Neural cell (in vitro differentiated cells): ENCODE measurements at regions not wholly inside any gene's neighbourhood (a gene's known extent, or its start where the extent isn't known, plus 50 kb on each side); places are given as distances from the start of the nearest gene placed in this dataset.

Experiments used
- H2AFZ ChIP-seq: fragments of 200-600, 300-800 bp; sonication (generic), shearing (Covaris generic); 2 replicates; pipeline ENCODE4 v1.6.0; 2014; ENCODE audit warnings: low read depth, mild to moderate bottlenecking, antibody characterized with exemption, low read length, moderate library complexity
- H3F3A ChIP-seq: fragments of 200-600 bp; shearing (Covaris generic); 2 replicates; pipeline ENCODE4 v1.6.1; 2016; ENCODE audit warnings: mild to moderate bottlenecking, moderate library complexity, mixed read lengths, antibody characterized with exemption, low read length; ENCODE audit not compliant: insufficient read depth, poor library complexity, severe bottlenecking
- H3K27ac ChIP-seq: fragments of 200-600, 300-800 bp; sonication (generic), shearing (Covaris generic); 2 replicates; pipeline ENCODE4 v1.5.1; 2014; ENCODE audit warnings: mild to moderate bottlenecking, low read length, moderate library complexity
- H3K27me3 ChIP-seq: fragments of 300-800, 200-600 bp; sonication (generic), shearing (Covaris generic); 2 replicates; pipeline ENCODE4 v1.6.0; 2014; ENCODE audit warnings: mild to moderate bottlenecking, low read depth, low read length, moderate library complexity; ENCODE audit not compliant: insufficient read depth
- H3K36me3 ChIP-seq: fragments of 300-800, 200-600 bp; sonication (generic), shearing (Covaris generic); 2 replicates; pipeline ENCODE4 v1.5.1; 2014; ENCODE audit warnings: mild to moderate bottlenecking, antibody characterized with exemption, low read length, moderate library complexity; ENCODE audit not compliant: insufficient read depth
- H3K4me2 ChIP-seq: fragments of 300-800, 200-600 bp; sonication (generic), shearing (Covaris generic); 2 replicates; pipeline ENCODE4 v1.6.0; 2014; ENCODE audit warnings: mild to moderate bottlenecking, low read length
- H3K4me3 ChIP-seq: fragments of 300-800, 200-600 bp; sonication (generic), shearing (Covaris generic); 2 replicates; pipeline ENCODE4 v1.5.1; 2014; ENCODE audit warnings: mild to moderate bottlenecking, low read length, moderate library complexity
- H3K79me2 ChIP-seq: fragments of 200-600 bp; shearing (Covaris generic); replicated peaks from 2 replicates; pipeline ENCODE4 v1.6.0; 2014; ENCODE audit warnings: mild to moderate bottlenecking, low read length, moderate library complexity; ENCODE audit not compliant: insufficient read depth
- H3K9ac ChIP-seq: fragments of 300-800, 200-600 bp; sonication (generic), shearing (Covaris generic); 2 replicates; pipeline ENCODE4 v1.6.1; 2016; ENCODE audit warnings: mild to moderate bottlenecking, low read length, mixed read lengths
- H3K9me2 ChIP-seq: fragments of 200-600 bp; shearing (Covaris generic); 2 replicates; pipeline ENCODE4 v1.6.1; 2016; ENCODE audit warnings: mild to moderate bottlenecking, low read length, mixed read lengths; ENCODE audit not compliant: insufficient read depth
- H3K9me3 ChIP-seq: fragments of 200-600, 300-800 bp; sonication (generic), shearing (Covaris generic); 2 replicates; pipeline ENCODE4 v1.6.1; 2016; ENCODE audit warnings: mild to moderate bottlenecking, mixed run types, low read length, moderate library complexity, mixed read lengths
- H4K20me1 ChIP-seq: fragments of 200-600 bp; shearing (Covaris generic); 2 replicates; pipeline ENCODE4 v1.6.1; 2016; ENCODE audit warnings: mild to moderate bottlenecking, mixed run types; ENCODE audit not compliant: insufficient read depth
- EP300 ChIP-seq: fragments of 450-650 bp; conservative IDR thresholded peaks from 2 replicates; pipeline ENCODE4 v1.6.1; 2014; ENCODE audit warnings: antibody characterized with exemption, mild to moderate bottlenecking, moderate library complexity; ENCODE audit not compliant: poor library complexity, severe bottlenecking
- MXI1 ChIP-seq: fragments of 450-650 bp; conservative IDR thresholded peaks from 2 replicates; pipeline ENCODE4 v1.6.1; 2014; ENCODE audit warnings: antibody characterized with exemption, mild to moderate bottlenecking; ENCODE audit not compliant: poor library complexity, severe bottlenecking
- POLR2AphosphoS5 ChIP-seq: IDR thresholded peaks from 2 replicates; pipeline ENCODE4 v1.6.1; 2012
- RAD21 ChIP-seq: fragments of 450-650 bp; conservative IDR thresholded peaks from 2 replicates; pipeline ENCODE4 v1.6.1; 2014; ENCODE audit warnings: antibody characterized with exemption, mild to moderate bottlenecking, moderate library complexity
- SMC3 ChIP-seq: fragments of 450-650 bp; conservative IDR thresholded peaks from 2 replicates; pipeline ENCODE4 v1.6.1; 2014; ENCODE audit warnings: antibody characterized with exemption, mild to moderate bottlenecking, moderate library complexity; ENCODE audit not compliant: poor library complexity
- TAF1 ChIP-seq: IDR thresholded peaks from 2 replicates; pipeline ENCODE4 v1.6.1; 2012; ENCODE audit warnings: low read depth
- TF ChIP-seq, protein P1 (sequence below): IDR thresholded peaks from 2 replicates; pipeline ENCODE4 v1.6.1; 2012; ENCODE audit warnings: borderline replicate concordance
- TF ChIP-seq, protein P2 (sequence below): fragments of 450-650 bp; IDR thresholded peaks from 2 replicates; pipeline ENCODE4 v1.5.1; 2014; ENCODE audit warnings: antibody characterized with exemption, mild to moderate bottlenecking, moderate library complexity; ENCODE audit not compliant: poor library complexity, severe bottlenecking

DNA sequence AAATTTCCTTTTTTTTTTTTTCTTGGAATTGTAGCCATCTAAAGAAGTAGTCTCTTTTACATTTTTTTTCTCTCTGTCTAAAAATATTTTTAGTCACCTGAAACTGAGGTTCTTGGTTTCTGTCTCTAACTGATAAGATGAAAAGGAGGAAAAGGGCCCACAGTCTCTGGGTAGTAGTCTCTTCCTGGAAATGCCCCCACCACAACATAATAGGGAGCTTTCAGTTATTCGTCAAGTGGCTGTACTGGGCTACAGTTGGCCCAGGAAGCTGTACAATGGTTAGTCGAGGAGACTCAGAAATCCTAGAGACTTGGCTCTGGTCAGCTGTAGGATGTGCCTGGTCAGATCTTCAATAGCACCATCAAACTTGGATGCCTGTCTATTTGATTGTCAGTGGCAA is 163.4 kb downstream of the ACTRT1 start:
- Histone ChIP-seq H3K9me2 (no peaks in the 10 kb centered on the region), H3K9ac (no peak overlapping the region), H3K9me3 (no peaks in the 10 kb centered on the region), H3K4me3 (no peak overlapping the region), H3K27ac (no peak overlapping the region), H4K20me1 (no peaks in the 10 kb centered on the region), H3K79me2 (no peaks in the 10 kb centered on the region), H3K4me2 (no peak overlapping the region), H3F3A (no peaks in the 10 kb centered on the region), H3K36me3 (no peaks in the 10 kb centered on the region), H3K27me3 (no peaks in the 10 kb centered on the region), H2AFZ (no peak overlapping the region)
- TF ChIP-seq TAF1 (no peak), RAD21 (no peak), POLR2AphosphoS5 (no peak)
- TF ChIP-seq, protein P1, sequence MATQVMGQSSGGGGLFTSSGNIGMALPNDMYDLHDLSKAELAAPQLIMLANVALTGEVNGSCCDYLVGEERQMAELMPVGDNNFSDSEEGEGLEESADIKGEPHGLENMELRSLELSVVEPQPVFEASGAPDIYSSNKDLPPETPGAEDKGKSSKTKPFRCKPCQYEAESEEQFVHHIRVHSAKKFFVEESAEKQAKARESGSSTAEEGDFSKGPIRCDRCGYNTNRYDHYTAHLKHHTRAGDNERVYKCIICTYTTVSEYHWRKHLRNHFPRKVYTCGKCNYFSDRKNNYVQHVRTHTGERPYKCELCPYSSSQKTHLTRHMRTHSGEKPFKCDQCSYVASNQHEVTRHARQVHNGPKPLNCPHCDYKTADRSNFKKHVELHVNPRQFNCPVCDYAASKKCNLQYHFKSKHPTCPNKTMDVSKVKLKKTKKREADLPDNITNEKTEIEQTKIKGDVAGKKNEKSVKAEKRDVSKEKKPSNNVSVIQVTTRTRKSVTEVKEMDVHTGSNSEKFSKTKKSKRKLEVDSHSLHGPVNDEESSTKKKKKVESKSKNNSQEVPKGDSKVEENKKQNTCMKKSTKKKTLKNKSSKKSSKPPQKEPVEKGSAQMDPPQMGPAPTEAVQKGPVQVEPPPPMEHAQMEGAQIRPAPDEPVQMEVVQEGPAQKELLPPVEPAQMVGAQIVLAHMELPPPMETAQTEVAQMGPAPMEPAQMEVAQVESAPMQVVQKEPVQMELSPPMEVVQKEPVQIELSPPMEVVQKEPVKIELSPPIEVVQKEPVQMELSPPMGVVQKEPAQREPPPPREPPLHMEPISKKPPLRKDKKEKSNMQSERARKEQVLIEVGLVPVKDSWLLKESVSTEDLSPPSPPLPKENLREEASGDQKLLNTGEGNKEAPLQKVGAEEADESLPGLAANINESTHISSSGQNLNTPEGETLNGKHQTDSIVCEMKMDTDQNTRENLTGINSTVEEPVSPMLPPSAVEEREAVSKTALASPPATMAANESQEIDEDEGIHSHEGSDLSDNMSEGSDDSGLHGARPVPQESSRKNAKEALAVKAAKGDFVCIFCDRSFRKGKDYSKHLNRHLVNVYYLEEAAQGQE, result no peak
- TF ChIP-seq, protein P2, sequence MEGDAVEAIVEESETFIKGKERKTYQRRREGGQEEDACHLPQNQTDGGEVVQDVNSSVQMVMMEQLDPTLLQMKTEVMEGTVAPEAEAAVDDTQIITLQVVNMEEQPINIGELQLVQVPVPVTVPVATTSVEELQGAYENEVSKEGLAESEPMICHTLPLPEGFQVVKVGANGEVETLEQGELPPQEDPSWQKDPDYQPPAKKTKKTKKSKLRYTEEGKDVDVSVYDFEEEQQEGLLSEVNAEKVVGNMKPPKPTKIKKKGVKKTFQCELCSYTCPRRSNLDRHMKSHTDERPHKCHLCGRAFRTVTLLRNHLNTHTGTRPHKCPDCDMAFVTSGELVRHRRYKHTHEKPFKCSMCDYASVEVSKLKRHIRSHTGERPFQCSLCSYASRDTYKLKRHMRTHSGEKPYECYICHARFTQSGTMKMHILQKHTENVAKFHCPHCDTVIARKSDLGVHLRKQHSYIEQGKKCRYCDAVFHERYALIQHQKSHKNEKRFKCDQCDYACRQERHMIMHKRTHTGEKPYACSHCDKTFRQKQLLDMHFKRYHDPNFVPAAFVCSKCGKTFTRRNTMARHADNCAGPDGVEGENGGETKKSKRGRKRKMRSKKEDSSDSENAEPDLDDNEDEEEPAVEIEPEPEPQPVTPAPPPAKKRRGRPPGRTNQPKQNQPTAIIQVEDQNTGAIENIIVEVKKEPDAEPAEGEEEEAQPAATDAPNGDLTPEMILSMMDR, result no peak

DNA sequence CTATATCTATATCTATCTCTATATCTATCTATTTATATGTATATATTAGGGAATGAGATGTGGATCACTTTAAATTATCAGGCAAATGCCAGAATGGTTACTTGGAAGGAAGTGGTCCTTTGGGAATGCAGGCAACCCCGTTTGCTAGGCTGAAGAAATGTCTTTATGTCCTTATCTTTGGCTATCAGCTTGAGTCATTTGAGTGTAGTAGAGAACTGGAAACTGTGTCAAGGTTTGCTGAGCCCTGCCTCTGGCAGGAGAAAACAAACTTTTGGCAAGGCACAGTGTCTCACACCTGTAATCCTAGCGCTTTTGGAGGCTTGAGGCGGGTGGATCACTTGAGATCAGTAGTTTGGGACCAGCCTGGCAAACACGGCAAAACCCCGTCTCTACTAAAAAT is 167.3 kb downstream of the ACTRT1 start:
- no peak overlapping the region for H3K4me3 ChIP-seq
- TF ChIP-seq, protein P2, result no peak
- no peak for TF ChIP-seq POLR2AphosphoS5
- TF ChIP-seq SMC3, result no peak
- no peak for TF ChIP-seq RAD21
- no peak for TF ChIP-seq MXI1
- TF ChIP-seq EP300, result no peak

More for the DNA sequence above, 167.3 kb downstream of the ACTRT1 start:
- no peaks in the 10 kb centered on the region for H3K79me2 ChIP-seq
- no peaks in the 10 kb centered on the region for H3K27me3 ChIP-seq
- no peak overlapping the region for H3K9ac ChIP-seq
- no peaks in the 10 kb centered on the region for H4K20me1 ChIP-seq
- H3K9me3 ChIP-seq, result no peaks in the 10 kb centered on the region
- no peak overlapping the region for H2AFZ ChIP-seq
- no peak overlapping the region for H3K4me2 ChIP-seq
- no peak overlapping the region for H3K27ac ChIP-seq
- no peaks in the 10 kb centered on the region for H3F3A ChIP-seq
- no peaks in the 10 kb centered on the region for H3K9me2 ChIP-seq
- no peaks in the 10 kb centered on the region for H3K36me3 ChIP-seq
